Fibroblast of lung (primary cell): ENCODE measurements at regions not wholly inside any gene's neighbourhood (a gene's known extent, or its start where the extent isn't known, plus 50 kb on each side); places are given as distances from the start of the nearest gene placed in this dataset.

ENCODE experiments used
- DNase-seq, 2 donors: peaks; one replicate each; pipeline versions ENCODE4 v3.0.0 to v3.0.0-alpha.2; 2010; ENCODE audit warnings: low read depth in 2 of 2
- H2AFZ ChIP-seq: 2 replicates; pipeline ENCODE4 v1.5.1; 2012; ENCODE audit warnings: low read length, control low read depth, inconsistent platforms
- H3K27ac ChIP-seq: 2 replicates; pipeline ENCODE4 v1.5.1; 2011; ENCODE audit warnings: low read length, control low read depth; ENCODE audit not compliant: insufficient read depth
- H3K27me3 ChIP-seq: 2 replicates; pipeline ENCODE4 v1.5.1; 2011; ENCODE audit warnings: mild to moderate bottlenecking, low read length; ENCODE audit not compliant: control insufficient read depth, insufficient read depth
- H3K36me3 ChIP-seq: 2 replicates; pipeline ENCODE4 v1.5.1; 2011; ENCODE audit warnings: low read length; ENCODE audit not compliant: control insufficient read depth, insufficient read depth
- H3K4me1 ChIP-seq: 2 replicates; pipeline ENCODE4 v1.5.1; 2011; ENCODE audit warnings: low read length; ENCODE audit not compliant: control insufficient read depth, insufficient read depth; ENCODE audit errors: extremely low read depth
- H3K4me2 ChIP-seq: 2 replicates; pipeline ENCODE4 v1.5.1; 2011; ENCODE audit warnings: low read length, control low read depth; ENCODE audit not compliant: insufficient read depth; ENCODE audit errors: extremely low read depth
- H3K4me3 ChIP-seq, 4 experiments: fragments of 200-600 bp in 1 of 4; sonication (generic) in 1 of 4; replicated peaks in 1 of 4; 2 replicates each; pipeline ENCODE4 v1.5.1; 2011 to 2016; ENCODE audit warnings: low read length in 4 of 4, low read depth in 3 of 4, mild to moderate bottlenecking in 3 of 4, control low read depth in 2 of 4, inconsistent platforms in 1 of 4, mixed read lengths in 1 of 4; ENCODE audit not compliant: insufficient read depth in 1 of 4; ENCODE audit errors: control extremely low read depth in 1 of 4
- H3K79me2 ChIP-seq: 2 replicates; pipeline ENCODE4 v1.5.1; 2012; ENCODE audit warnings: mild to moderate bottlenecking, low read length, inconsistent platforms; ENCODE audit not compliant: control insufficient read depth, insufficient read depth
- H3K9ac ChIP-seq: 2 replicates; pipeline ENCODE4 v1.5.1; 2011; ENCODE audit warnings: mild to moderate bottlenecking, low read length, control low read depth; ENCODE audit not compliant: insufficient read depth
- H3K9me3 ChIP-seq: 2 replicates; pipeline ENCODE4 v1.5.1; 2012; ENCODE audit warnings: low read depth, low read length; ENCODE audit not compliant: control insufficient read depth, insufficient read depth
- H4K20me1 ChIP-seq: 2 replicates; pipeline ENCODE4 v1.5.1; 2011; ENCODE audit warnings: low read length; ENCODE audit not compliant: control insufficient read depth, insufficient read depth; ENCODE audit errors: extremely low read depth
- EZH2 ChIP-seq: IDR thresholded peaks from 2 replicates; pipeline ENCODE4 v1.5.1; 2012; ENCODE audit warnings: low read length, control low read depth, mild to moderate bottlenecking; ENCODE audit errors: missing control alignments
- TF ChIP-seq, protein P1 (sequence below), 2 donors: IDR thresholded peaks in 1 of 2; conservative IDR thresholded peaks in 1 of 2; 1 replicate in 1 of 2; 2 replicates in 1 of 2; pipeline ENCODE4 v1.5.1; 2011 to 2012; ENCODE audit warnings: low read length in 2 of 2, control low read depth in 1 of 2, inconsistent platforms in 1 of 2, low read depth in 1 of 2, mild to moderate bottlenecking in 1 of 2

DNA sequence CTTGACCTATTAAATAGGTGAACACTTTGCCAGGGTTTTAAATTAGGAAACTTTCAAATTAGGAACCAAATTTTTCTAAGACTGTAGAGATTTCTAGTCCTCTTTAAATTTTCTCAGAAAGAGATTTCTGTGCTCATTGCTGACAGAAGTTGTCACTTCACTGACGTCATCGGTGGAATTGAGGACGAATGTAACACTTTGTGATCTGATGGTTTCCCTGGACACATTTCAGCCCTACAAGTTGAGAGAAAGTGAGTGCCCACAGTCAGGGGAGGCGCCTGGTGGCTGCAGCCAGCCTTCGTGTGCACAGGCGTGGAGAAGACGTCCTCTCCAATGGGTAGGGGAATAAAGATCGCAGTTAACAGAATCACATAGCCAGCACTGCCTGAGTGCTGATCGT lies 396.5 kb upstream of the TSHZ3 start:
- DNase-seq = no peak
- no peaks in the 10 kb centered on the region for H3K36me3 ChIP-seq
- no peak overlapping the region for H3K27ac ChIP-seq
- no peaks in the 10 kb centered on the region for H3K9me3 ChIP-seq
- no peak for TF ChIP-seq EZH2
- TF ChIP-seq, protein P1, sequence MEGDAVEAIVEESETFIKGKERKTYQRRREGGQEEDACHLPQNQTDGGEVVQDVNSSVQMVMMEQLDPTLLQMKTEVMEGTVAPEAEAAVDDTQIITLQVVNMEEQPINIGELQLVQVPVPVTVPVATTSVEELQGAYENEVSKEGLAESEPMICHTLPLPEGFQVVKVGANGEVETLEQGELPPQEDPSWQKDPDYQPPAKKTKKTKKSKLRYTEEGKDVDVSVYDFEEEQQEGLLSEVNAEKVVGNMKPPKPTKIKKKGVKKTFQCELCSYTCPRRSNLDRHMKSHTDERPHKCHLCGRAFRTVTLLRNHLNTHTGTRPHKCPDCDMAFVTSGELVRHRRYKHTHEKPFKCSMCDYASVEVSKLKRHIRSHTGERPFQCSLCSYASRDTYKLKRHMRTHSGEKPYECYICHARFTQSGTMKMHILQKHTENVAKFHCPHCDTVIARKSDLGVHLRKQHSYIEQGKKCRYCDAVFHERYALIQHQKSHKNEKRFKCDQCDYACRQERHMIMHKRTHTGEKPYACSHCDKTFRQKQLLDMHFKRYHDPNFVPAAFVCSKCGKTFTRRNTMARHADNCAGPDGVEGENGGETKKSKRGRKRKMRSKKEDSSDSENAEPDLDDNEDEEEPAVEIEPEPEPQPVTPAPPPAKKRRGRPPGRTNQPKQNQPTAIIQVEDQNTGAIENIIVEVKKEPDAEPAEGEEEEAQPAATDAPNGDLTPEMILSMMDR (conservative IDR thresholded peaks at IDR 0.05 in 1 of 2, IDR thresholded peaks at IDR 0.05 in 1 of 2; ENCODE audit: low read depth in 1 of 2, low read length in 2 of 2) = no peak
- no peak overlapping the region for H3K9ac ChIP-seq
- H3K4me1 ChIP-seq = no peaks in the 10 kb centered on the region
- H3K4me3 ChIP-seq = no peak overlapping the region
- no peaks in the 10 kb centered on the region for H4K20me1 ChIP-seq
- no peak overlapping the region for H2AFZ ChIP-seq
- H3K4me2 ChIP-seq = no peak overlapping the region
- H3K79me2 ChIP-seq = no peaks in the 10 kb centered on the region
- no peaks in the 10 kb centered on the region for H3K27me3 ChIP-seq

- Histone ChIP-seq H3K4me1 (no peaks in the 10 kb centered on the region), H3K4me2 (no peak overlapping the region), H3K27me3 (no peaks in the 10 kb centered on the region), H2AFZ (no peak overlapping the region), H3K36me3 (no peaks in the 10 kb centered on the region), H3K4me3 (no peak overlapping the region), H3K79me2 (no peaks in the 10 kb centered on the region), H4K20me1 (no peaks in the 10 kb centered on the region), H3K9ac (no peak overlapping the region), H3K9me3 (no peaks in the 10 kb centered on the region), H3K27ac (no peak overlapping the region)
- no peak for DNase-seq
- TF ChIP-seq EZH2 = no peak
- TF ChIP-seq, protein P1 (conservative IDR thresholded peaks at IDR 0.05 in 1 of 2, IDR thresholded peaks at IDR 0.05 in 1 of 2; ENCODE audit: low read depth in 1 of 2, low read length in 2 of 2) = no peak
Measured at GRCh38 chr19:31749231-31749630, 400.0 kb upstream of the TSHZ3 start.

GRCh38 chr19:31759359-31759758 lies 410.1 kb upstream of the TSHZ3 start:
- Histone ChIP-seq H2AFZ (no peak overlapping the region), H3K4me1 (no peaks in the 10 kb centered on the region), H4K20me1 (no peaks in the 10 kb centered on the region), H3K79me2 (no peaks in the 10 kb centered on the region), H3K36me3 (no peaks in the 10 kb centered on the region), H3K27me3 (no peaks in the 10 kb centered on the region), H3K9ac (no peak overlapping the region), H3K4me3 (no peak overlapping the region), H3K9me3 (no peaks in the 10 kb centered on the region), H3K27ac (no peak overlapping the region), H3K4me2 (no peak overlapping the region)
- no peak for TF ChIP-seq EZH2
- TF ChIP-seq, protein P1 (conservative IDR thresholded peaks at IDR 0.05 in 1 of 2, IDR thresholded peaks at IDR 0.05 in 1 of 2; ENCODE audit: low read depth in 1 of 2, low read length in 2 of 2) = no peak
- DNase-seq = no peak
